C4-2B (cell line): ENCODE measurements at regions not wholly inside any gene's neighbourhood (a gene's known extent, or its start where the extent isn't known, plus 50 kb on each side); places are given as distances from the start of the nearest gene placed in this dataset.

ENCODE experiments used
- H3K27ac ChIP-seq: fragments of 450-650 bp; 2 replicates; pipeline ENCODE4 v1.5.1; 2017
- ZFX ChIP-seq: fragments of 450-650 bp; IDR thresholded peaks from 2 replicates; pipeline ENCODE4 v1.6.1; 2017
- TF ChIP-seq, protein P1 (sequence below): fragments of 450-650 bp; conservative IDR thresholded peaks from 2 replicates; pipeline ENCODE4 v1.5.1; 2017; ENCODE audit warnings: mild to moderate bottlenecking

DNA sequence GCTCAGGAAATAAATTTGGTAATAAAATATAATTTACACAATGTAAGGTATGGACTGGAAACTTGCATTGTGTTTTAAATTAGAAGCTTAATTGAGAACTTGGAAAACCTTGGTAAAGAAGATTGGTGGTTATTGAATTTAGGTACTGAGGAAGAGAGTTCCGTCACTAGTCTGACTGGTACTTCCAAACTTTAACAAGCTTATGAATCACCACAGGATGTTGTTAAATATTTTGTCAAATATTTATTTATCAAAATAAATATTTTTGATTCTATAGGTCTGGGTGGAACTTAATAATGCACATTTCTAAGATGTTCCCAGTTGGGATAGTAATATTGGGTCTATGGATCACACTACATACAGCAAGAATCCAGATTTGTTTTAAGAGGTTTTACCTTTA lies 992.2 kb downstream of the ARAP2 start:
- TF ChIP-seq, protein P1, sequence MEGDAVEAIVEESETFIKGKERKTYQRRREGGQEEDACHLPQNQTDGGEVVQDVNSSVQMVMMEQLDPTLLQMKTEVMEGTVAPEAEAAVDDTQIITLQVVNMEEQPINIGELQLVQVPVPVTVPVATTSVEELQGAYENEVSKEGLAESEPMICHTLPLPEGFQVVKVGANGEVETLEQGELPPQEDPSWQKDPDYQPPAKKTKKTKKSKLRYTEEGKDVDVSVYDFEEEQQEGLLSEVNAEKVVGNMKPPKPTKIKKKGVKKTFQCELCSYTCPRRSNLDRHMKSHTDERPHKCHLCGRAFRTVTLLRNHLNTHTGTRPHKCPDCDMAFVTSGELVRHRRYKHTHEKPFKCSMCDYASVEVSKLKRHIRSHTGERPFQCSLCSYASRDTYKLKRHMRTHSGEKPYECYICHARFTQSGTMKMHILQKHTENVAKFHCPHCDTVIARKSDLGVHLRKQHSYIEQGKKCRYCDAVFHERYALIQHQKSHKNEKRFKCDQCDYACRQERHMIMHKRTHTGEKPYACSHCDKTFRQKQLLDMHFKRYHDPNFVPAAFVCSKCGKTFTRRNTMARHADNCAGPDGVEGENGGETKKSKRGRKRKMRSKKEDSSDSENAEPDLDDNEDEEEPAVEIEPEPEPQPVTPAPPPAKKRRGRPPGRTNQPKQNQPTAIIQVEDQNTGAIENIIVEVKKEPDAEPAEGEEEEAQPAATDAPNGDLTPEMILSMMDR: no peak
- no peak for TF ChIP-seq ZFX
- no peak overlapping the region for H3K27ac ChIP-seq

DNA sequence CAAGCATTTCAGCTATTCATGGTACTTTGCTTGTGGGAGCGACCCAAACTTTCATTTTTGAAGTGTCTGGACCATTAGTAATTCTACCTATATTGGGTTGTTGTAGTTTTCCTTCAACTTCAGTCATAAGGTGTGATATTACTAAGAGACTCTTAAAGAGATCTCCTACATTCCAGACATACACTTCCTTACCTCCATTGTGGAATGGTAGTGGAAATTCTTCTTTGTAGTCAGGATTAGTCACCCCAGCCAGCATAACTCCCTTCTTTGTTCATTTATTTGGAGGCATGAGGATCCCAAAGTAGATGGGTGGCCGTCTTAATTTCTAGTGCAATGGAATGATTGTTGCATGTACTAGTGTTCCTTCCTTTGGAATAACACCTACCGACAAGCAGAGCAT lies 991.4 kb downstream of the ARAP2 start:
- H3K27ac ChIP-seq: no peak overlapping the region
- TF ChIP-seq ZFX: no peak
- TF ChIP-seq, protein P1: no peak

DNA sequence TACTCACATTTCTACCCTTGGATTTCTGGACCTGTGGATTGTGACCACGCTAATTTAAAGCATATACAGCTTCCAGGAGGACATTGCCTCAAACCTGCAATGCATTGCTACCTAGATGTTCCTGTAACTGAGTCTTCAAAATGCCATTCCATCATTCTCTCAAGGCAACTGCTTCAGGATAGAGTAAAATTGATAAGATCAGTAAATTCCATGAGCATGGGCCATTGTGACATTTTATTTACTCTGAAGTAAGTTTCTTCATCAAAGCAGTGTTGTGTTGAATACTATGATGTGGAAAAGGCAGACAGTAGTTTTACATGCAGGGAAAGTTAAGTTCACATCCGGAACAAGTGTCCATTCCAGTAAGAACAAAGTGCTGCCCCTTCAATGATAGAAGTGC lies 991.0 kb downstream of the ARAP2 start:
- TF ChIP-seq ZFX: no peak
- TF ChIP-seq, protein P1: no peak

DNA sequence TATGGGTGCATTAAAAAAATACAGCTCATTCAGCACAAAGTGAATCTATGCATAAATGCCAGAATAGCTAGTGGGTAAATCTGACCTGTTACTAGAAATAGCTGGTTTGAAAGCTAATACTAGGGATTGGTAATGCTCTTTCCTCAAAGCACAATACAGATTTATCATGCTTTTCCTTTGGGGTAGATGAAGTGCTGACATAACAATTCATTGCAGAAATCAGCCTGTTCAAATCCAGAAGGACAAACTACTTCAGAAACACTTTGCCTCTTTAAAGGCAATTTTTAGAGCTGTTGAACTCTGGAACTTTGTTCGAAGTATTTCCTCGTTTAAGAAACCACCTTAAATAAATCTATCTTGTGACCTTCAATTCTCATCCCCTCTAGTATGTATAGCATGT lies 957.9 kb downstream of the ARAP2 start:
- TF ChIP-seq, protein P1: no peak
- TF ChIP-seq ZFX: no peak
- no peak overlapping the region for H3K27ac ChIP-seq

More for the DNA sequence above, 991.0 kb downstream of the ARAP2 start:
- H3K27ac ChIP-seq: no peak overlapping the region

DNA sequence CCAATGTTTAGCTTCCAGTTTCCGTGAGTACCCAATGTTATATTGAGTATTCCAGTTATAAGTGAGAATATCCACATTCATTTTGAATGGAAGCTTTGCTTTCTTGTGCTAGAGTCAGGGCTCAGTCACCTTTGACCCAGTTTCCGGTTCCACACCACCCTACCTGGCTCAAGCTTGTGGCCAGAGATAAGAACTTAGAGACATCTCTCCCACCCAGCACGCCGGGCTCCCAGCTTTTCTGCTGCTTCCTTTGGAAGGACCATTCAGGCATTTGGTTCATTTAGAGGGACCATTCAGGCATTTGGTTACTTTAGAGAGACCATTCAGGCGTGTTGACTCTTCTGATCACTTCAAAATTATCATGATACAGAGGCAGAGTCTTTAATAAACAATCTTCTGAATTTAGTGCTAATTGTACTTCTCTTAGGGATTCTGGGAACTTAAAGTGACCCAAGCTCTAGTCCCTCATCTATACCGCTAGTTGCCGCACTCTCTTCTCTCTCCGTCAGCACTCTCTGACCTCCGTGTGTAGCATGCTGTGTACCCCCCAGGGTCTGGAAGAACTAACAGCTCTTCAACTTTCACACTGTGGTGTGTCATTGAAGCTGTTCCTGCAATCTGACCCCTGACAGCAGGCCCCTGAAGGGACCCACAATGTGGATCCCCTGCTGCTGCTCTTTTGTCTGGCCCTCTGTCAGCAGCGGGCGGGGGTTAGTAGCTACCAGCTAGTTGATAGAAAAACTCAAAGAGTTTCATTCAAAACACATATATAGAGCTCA lies 943.1 kb downstream of the ARAP2 start:
- TF ChIP-seq, protein P1: no peak
- no peak for TF ChIP-seq ZFX
- H3K27ac ChIP-seq: no peak overlapping the region

DNA sequence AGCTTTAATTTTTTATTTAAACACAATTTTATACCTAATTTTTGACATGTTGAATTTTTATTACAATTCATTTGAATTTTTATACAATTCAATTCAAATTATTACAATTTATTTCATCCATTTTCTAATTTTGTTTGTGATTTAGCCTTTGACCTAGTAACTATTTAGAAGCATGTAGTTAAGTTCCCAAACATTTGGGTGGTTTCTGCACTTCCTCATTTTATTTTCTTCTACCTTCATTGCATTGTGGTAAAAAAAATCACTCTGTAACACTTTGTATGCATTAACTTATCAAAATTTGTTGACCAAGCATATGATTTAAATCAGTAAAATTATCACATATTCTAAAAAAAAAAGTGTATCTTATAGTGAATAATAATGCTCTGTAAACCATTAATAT lies 928.9 kb downstream of the ARAP2 start:
- TF ChIP-seq, protein P1: no peak
- no peak for TF ChIP-seq ZFX
- H3K27ac ChIP-seq: no peak overlapping the region

DNA sequence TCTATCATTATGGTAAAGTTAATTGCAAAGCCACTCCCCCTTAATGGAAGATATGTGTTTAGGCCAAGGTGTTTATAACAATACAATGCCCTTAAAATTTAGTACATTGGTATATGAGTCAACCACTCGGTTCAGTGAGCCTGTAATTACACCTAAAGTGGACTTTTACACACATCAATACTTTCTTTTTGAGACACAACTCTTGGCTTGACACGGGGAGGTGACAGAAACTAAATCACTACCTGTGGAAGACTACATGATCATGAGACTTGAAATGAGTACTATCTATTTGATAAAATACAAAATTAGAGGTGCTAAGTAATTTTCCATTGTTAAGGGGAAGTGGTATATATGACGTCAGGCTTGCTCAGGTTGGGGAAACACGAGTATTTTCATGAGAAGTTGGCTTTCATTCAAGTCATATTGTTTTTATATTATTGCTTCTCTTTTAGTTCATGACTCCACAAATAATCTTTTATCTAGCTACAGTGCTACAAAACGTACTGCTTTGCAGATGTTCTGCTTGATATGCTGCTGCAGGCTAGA lies 918.3 kb downstream of the ARAP2 start:
- TF ChIP-seq ZFX: no peak
- TF ChIP-seq, protein P1: no peak
- H3K27ac ChIP-seq: no peak overlapping the region
